ENCODE measurements at regions not wholly inside any gene's neighbourhood (a gene's known extent, or its start where the extent isn't known, plus 50 kb on each side); places are given as distances from the start of the nearest gene placed in this dataset.

DNA sequence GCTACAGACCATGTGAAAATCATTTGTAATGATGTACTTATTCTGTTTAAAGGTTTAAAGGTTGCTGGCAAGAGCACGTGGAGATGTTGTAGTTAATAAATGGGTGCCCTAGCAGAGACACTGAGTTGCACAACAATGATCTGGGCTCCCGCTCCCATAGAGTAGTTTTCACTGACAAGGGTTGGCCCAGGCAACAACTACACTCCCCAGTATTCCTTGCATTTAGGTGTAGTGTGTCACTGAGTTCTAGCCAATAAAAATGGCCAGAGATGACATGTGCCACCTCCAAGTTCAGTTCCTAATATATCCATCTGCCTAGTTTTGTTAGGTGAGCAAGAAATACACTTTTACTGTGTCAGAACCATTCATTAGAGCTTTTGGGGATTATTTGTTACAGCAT, 392.1 kb upstream of the MTPN start:
- no peak for TF ChIP-seq CTCF (conservative IDR thresholded peaks at IDR 0.05)
- no peak for TF ChIP-seq ZFX (IDR thresholded peaks at IDR 0.05)

Measured in C4-2B (cell line).